ENCODE measurements at regions not wholly inside any gene's neighbourhood (a gene's known extent, or its start where the extent isn't known, plus 50 kb on each side); places are given as distances from the start of the nearest gene placed in this dataset.

DNA sequence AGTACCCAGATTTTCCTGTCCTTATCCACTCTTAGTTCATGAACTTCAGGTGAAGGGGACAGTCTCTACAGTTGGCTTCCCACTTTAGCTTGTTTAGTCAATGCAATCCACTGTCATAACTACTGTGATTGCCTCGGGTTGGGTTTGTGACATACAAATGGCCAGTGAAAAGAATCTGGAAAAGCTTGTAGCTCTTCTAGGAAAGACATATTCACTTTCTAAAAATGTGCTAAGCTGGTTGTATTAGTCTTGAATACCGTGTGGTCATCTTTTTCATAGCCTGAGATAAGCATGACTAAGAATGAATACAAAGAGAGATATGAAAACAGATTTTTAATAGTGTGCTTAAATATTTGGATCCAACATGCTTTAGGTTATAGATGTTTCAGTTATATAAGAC is 1443.5 kb upstream of the IGFBP7 start:
- TF ChIP-seq, protein P1, sequence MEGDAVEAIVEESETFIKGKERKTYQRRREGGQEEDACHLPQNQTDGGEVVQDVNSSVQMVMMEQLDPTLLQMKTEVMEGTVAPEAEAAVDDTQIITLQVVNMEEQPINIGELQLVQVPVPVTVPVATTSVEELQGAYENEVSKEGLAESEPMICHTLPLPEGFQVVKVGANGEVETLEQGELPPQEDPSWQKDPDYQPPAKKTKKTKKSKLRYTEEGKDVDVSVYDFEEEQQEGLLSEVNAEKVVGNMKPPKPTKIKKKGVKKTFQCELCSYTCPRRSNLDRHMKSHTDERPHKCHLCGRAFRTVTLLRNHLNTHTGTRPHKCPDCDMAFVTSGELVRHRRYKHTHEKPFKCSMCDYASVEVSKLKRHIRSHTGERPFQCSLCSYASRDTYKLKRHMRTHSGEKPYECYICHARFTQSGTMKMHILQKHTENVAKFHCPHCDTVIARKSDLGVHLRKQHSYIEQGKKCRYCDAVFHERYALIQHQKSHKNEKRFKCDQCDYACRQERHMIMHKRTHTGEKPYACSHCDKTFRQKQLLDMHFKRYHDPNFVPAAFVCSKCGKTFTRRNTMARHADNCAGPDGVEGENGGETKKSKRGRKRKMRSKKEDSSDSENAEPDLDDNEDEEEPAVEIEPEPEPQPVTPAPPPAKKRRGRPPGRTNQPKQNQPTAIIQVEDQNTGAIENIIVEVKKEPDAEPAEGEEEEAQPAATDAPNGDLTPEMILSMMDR (IDR thresholded peaks at IDR 0.05): no peak
- no peak for TF ChIP-seq POLR2A (IDR thresholded peaks at IDR 0.05)
